ENCODE measurements at regions not wholly inside any gene's neighbourhood (a gene's known extent, or its start where the extent isn't known, plus 50 kb on each side); places are given as distances from the start of the nearest gene placed in this dataset.
"Not testable (repeated sequence)": the region's sequence is repeated elsewhere in the genome, so short reads cannot be mapped to it uniquely, and the experiment has no call there.

DNA sequence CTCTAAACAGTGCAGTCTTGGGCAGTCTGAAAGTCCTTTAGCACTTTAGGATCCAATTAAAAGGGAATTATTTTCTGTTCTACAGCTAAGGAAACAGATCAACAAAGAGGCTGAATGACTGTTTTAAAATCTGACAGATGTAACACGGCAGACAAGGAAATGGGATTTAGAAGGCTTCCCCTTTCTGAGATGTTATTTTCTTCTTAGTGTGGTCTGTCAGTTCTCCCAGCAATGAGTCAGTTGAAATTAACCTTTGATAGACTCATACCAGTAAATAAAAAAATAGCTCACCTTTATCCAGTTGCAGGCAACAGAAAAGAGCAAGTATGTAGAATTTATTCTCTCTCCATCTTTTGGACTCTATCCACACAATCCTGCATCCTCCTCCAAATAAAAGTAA is 98.1 kb downstream of the NEDD1 start:
- DNase-seq = no peak

DNA sequence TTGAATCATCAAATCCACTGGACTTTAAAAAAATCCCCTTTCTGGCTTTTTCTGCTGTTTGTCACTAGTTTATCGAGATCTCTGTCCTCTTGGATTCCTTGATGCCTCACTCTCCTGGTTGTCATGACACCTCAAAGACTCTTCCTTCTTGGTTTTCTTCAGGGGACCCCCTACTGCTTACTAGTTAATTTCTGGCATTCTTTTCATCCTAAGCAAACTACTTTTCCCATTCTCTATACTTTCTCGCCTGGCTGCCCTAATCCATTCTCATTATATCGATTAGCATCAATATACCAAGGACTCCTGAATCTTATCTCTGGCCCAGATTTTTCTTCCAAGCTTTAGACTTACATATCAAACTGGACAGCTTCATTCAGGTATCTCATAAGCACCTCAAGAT is 98.6 kb downstream of the NEDD1 start:
- DNase-seq = no peak

DNA sequence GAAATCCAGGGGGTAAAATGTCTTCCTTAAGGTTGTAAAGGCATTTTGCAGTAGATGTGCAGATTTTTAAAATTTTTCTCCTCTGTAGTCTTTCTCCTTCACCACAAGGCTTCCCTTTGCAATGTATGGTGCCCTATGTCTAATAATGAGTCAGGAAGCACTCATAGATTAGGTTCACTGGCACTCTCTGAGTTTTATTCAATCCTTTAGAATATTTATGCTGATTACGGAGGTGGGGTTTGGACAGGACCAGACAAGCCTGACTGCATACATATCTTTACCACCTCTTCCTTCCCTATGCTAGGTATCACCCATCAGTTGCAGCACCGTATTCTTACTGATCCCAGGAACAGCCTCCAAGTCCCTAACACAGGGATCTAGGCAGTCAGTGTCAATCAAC is 99.5 kb downstream of the NEDD1 start:
- DNase-seq = no peak

DNA sequence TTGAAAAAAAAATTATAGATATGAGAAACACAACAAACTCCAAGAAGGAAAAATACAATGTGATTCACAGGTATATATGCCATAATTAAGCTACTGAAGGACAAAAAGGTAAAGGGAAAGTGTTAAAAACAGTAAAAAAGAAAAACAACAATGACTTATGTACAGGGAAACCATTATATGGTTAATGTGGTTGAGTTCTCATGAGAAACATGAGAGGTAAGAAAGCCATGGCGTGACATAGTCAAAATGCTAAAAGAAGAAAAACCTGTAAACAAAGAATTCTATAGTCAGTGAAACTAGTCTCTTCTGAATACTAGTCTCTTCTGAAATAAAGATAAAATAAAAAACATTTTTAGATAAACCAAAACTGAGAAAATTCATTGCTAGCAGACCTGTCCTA is 109.1 kb downstream of the NEDD1 start:
- no peak for DNase-seq

- DNase-seq = no peak
Observed at GRCh38 chr12:97017213-97017612, 110.2 kb downstream of the NEDD1 start.

- DNase-seq = no peak
Observed at GRCh38 chr12:97022536-97023230, 115.6 kb downstream of the NEDD1 start.

DNA sequence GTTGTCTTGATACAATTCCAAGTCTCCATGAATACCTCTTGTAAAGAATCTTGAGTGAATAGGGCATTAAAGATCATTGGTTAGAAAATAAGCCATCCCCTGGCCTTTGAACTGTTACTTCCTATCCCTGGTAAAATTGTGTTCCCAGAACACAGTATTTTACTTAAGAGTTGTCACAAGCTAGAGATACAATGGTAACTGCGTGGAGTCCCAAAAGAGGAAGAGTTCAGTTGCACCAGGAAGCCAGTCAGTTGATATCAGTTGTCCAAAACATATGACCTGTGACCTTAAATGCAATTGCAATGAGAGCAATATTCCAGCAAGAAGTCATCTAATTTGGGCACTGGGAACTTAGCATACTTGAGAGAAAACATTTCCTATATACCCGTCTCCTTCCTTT is 117.3 kb downstream of the NEDD1 start:
- no peak for DNase-seq

DNA sequence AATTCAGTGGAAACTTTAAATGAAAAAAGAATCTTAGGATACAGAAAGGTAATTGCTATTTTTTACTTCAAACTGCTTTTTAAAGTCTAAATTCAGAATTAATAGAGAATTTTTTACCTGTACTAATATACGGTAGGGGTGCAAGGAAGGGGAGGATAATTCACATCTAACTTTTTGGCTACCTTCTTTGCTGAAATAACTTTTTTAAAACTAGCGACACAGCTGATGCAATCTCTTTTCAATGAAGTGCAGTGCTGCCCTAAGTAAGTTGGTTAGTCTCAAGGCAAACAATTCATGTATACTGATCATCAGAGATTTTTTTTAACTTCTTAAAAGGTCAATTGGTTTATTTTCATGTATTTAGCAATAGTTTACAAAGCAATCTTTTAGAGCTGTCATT is 119.8 kb downstream of the NEDD1 start:
- DNase-seq = no peak

- DNase-seq = no peak
Observed at GRCh38 chr12:97027482-97027881, 120.4 kb downstream of the NEDD1 start.

DNA sequence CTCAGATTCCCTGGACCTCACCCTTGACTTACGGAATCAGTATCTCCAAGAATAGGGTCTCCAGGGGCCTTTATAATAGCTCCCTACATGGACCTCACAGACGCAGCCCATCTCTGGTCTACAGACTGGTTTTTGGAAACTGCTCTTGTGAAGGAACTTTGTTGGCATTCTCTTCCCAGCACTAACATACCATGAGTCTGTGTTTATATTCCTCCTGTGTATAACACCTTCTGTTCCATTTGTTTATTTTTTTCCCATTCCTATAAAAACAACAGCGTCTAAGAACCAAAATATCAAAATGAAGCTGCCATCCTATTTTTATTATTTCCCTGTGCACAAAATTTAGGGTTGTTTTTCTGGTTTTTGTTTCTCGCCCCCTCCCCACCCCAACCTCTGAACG is 131.1 kb downstream of the NEDD1 start:
- no peak for DNase-seq

GRCh38 chr12:97038834-97039233 is 131.8 kb downstream of the NEDD1 start:
- no peak for DNase-seq

GRCh38 chr12:97046901-97047300 is 139.8 kb downstream of the NEDD1 start:
- no peak for DNase-seq

GRCh38 chr12:97047361-97047760 is 140.3 kb downstream of the NEDD1 start:
- DNase-seq = no peak

DNA sequence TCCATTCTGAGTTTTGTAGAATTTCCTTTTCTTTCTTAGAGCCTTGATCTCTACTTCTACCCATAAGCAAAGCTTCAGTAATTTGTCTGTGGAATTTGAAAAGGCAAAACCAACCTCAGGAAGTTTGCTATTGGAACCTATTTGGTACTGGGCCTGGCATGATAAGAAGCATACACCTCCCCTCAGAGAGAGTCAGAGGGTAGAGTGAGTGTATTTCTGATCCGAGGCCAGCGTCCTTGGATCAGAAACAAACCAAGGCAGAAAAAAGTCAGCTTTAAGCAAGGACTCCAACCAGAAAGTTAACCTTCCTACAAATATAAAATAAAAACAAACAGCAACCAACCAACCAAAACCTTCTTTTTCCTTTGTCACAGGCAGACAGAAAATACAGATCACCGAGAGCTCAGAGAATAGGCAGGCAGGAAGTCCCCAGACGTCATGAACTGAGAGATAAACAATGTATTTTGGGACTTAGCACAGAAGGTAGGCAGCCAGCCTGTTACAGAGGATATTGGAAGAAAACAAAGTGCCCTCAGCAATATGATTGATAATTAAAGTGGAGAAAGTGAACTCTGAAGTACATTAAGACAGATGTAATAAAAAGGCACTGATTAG is 141.5 kb downstream of the NEDD1 start:
- DNase-seq = no peak

GRCh38 chr12:97050509-97050908 is 143.5 kb downstream of the NEDD1 start:
- DNase-seq = no peak

DNA sequence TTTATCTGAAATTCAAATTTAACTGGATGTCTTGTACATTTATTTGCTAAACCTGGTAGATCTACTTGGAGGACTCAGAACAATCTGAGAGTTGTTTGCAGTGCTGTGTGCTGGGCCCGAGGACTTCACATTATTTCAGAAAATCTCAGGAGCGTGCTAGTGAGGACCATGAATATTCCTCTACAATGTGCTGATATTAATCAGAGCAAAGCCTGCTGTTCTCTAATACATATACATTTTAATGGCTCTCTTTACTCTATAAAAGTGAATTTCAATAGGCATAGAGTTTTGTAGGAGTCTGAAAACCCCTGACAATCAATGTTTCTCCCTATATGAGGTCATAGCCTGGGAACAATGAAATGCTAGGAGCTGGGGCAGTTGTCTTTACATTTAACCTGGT is 144.3 kb downstream of the NEDD1 start:
- DNase-seq = no peak

DNA sequence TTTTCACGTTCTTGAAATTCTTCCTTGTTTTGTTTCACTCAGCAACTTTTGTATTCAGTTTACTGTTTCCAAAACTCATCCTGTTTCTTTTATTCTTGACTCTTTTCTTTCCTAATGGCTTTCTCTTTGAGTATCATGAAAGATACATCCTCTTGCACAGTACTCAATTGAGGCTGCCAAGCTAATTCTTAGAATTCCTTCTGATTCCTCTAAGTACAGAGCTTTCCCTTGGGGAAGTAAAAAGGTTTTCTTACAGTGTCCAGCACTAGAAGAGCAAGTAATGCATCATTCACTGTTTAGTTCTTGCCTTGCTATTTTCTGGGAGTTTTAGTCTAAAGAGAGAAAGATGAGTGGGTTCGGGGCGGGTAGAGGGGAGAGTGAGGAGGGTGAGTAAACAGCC is 154.1 kb downstream of the NEDD1 start:
- no peak for DNase-seq

DNA sequence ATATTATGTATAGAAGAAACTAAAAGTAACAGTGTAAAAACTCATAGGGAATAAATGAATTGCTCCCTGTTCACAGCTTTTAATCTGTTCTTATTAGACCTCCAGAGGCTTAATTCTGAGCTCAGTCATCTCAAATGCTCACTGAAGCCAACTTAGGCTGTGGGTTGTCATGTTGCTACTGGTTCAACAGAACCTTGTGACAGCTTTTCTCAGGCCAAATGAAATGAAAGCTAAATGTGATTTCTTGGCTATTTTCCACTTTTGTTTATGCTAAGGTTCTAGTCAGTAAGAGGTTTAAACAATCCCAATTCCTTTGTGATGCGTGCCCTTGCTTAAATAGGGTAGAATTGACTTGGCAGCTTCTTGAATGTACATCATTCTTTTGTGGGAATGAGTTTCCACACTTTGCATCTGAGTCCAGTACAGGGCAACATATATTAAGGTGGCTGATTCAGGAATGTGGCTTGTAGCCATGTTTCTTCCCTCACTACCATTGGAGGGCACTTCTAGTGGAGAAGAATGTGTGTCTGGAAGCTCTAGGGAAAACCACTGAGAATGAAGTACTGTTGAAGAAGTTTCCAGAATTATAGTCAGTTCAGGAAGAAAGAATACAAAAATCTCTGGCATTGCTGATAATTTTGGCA is 156.4 kb downstream of the NEDD1 start:
- no peak for DNase-seq

DNA sequence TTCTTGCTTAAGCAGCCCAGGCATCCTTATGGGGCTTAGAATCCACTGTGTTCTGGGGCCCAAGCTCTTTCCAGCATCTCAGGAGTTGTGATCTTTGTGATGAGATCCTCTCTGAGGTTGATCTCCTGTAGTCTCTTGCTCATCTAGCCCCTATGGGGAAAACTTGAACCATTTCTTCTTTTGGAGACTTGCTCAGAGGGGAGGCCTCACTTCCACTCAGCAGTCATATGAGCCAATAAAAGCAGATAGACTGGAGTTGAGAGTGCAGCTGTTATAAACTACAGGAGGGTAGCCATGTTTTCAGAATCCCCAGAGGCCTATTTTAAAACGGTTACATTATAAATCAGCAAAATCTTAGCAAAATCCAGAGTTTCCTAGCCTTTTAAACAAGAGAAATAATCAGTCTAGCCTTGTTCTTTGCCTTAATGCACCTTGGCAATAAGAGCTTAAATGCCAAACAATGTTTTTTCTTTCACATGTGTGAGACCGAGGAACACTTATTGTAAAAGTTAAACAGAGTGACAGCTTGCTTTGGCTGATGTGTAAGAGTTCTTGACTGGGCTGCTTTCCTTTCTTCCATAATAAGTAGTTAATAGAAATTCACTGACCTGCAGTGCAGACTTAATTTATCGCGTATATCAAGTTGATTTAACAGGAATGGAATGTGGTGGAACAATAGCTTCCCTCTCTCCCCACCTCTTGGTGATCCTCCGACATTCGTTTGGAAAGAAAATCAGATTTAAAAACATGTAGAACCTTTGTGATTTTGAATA is 168.3 kb downstream of the NEDD1 start:
- no peak for DNase-seq

- DNase-seq = no peak
Observed at GRCh38 chr12:97075934-97076630, 169.0 kb downstream of the NEDD1 start.

- not testable (repeated sequence) for DNase-seq
Observed at GRCh38 chr12:97076912-97077311, 169.9 kb downstream of the NEDD1 start.

- no peak for DNase-seq
Observed at GRCh38 chr12:97082029-97082428, 175.0 kb downstream of the NEDD1 start.

DNA sequence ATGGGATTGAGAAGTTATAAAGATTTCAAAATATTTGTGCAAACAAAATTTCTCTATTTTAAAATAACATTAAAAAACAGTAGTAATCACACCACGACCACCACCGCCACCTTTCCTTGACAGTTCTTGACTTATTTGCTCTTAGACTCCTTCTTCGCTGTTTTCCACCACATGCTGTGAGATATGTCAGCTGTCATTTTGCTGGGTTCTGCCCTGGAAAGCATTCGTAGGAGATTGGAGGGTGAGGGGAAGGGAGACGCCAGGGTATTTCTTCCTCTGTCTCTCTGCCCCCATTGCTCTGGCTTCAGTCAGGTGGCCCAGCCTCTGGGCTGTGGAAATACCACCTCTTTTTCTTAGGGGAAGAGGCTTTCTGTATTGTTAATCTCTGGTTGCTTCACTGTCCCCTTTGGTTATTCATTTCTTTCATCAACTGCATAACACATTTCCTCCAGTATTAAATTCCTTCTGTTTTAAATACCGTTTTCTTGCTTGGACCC is 186.2 kb downstream of the NEDD1 start:
- DNase-seq = no peak

Data from stimulated activated CD4-positive, alpha-beta T cell treated with anti-CD3 and anti-CD28 coated beads, Interleukin-2, amount 100 ng/mL, for 48 hours (primary cell).